ENCODE measurements at regions not wholly inside any gene's neighbourhood (a gene's known extent, or its start where the extent isn't known, plus 50 kb on each side); places are given as distances from the start of the nearest gene placed in this dataset.
"Not testable (repeated sequence)": the region's sequence is repeated elsewhere in the genome, so short reads cannot be mapped to it uniquely, and the experiment has no call there.

- not testable (repeated sequence) for DNase-seq (ENCODE audit: insufficient read length, low spot score); FAIRE-seq
Observed at GRCh38 chr11:67880594-67881196, 123.2 kb downstream of the UNC93B1 start.

DNA sequence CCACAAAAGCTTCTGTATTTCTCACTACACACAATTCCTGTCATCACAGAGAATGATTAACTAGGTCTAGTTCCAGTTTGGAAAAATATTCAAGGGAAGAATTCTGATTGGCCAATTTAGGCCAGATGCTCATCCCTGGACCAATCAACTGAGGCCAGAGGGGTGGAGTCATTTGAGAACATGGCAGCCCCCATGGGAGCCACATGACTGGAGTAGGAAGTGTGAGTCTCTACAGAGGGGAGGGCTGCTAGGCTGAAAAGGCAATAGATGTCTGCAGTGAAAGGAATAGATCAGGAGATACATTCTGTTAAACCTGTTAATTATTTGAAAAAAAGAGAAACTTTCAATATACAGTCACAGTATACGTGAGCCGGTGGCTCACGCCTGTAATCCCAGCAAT, 125.2 kb downstream of the UNC93B1 start:
- not testable (repeated sequence) for FAIRE-seq; DNase-seq (ENCODE audit: insufficient read length, low spot score)

GRCh38 chr11:67877316-67877715, 126.6 kb downstream of the UNC93B1 start:
- not testable (repeated sequence) for FAIRE-seq; DNase-seq (ENCODE audit: insufficient read length, low spot score)

DNA sequence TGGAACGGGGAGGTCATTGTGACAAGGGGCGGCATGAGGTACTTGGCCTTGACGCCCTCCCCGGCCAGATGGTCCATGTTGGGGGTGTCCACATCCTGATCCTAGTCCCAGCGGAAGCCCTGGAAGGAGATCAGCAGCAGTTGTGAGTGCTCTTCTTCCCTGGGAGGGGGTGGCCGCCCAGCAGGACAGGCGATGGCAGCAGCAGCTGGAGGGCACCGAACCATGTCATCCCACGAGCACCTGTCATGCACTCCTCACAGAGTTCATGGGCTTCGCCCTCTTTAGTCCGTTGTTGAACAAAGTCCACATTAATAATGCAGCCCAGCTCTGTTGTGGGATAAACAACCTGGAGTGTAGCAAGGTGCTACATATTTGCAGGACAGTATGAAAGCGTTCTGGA, 130.7 kb downstream of the UNC93B1 start:
- not testable (repeated sequence) for DNase-seq (ENCODE audit: insufficient read length, low spot score); FAIRE-seq

DNA sequence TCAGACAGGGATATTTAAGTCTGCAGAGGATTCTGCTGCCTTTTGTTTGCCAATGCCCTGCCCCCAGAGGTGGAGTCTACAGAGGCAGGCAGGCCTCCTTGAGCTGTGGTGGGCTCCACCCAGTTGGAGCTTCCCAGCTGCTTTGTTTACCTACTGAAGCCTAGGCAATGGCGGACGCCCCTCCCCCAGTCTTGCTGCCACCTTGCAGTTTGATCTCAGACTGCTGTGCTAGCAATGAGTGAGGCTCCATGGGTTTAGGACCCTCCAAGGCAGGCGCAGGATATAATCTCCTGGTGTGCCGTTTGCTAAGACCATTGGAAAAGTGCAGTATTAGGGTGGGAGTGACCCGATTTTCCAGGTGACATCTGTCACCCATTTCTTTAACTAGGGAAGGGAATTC, 132.7 kb downstream of the UNC93B1 start:
- not testable (repeated sequence) for FAIRE-seq

DNA sequence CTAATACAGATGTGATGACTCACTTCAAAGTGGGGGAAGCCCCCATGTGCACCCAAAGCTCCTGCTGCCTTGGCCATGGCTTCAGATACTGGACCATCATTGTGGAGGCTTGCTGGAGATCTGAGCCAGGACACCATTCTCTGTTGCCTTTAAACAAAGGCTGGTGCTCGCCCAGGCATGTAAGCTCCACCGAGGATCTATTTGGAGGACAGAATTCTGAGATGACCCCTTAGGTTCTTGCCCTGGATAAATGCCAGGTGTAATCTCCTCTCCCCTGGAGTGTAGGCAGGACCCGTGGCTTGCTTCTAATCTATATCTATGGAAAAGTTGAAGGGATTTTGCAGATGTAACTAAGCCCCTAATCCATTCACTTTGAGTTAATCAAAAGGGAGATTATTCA, 141.0 kb downstream of the UNC93B1 start:
- DNase-seq (ENCODE audit: insufficient read length, low spot score); FAIRE-seq: not testable (repeated sequence)

More for the DNA sequence above, 132.7 kb downstream of the UNC93B1 start:
- not testable (repeated sequence) for DNase-seq (ENCODE audit: insufficient read length, low spot score)

DNA sequence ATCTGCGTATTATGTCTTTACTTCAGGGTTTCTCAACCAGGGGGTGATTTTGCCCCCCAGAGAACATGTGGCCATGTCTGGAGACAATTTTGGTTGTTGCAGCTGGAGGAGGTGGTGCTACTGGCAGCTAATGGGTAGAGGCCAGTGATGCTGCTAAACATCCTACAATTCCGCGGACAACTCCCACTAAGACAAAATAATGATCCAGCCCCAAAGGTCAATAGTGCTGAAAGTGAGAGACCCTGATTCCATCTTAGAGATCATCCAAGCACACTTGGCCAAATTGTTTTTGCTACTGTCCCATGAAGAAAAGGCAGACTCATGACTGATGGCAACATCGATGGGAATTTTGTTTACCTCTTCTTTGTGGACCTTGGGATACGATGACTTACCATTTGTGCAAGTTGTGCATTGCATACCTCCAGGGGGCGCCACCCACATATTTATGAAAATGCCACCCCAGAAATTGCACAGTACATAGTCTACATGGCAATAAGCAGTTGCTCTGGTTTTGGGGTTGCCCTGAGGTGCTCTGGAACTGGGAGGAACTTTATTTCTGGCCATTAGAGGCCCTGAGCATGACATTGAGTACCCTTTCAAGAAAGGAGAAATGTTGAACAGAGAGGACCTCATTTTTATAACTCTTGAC, 144.3 kb downstream of the UNC93B1 start:
- peak; percentile 24 for TF ChIP-seq CTCF (IDR thresholded peaks at IDR 0.05; ENCODE audit: insufficient read depth, missing control alignments)
- FAIRE-seq; DNase-seq (ENCODE audit: insufficient read length, low spot score): not testable (repeated sequence)

- DNase-seq (ENCODE audit: insufficient read length, low spot score), result not testable (repeated sequence)
Observed at GRCh38 chr11:67850747-67851146, 153.2 kb downstream of the UNC93B1 start.

DNA sequence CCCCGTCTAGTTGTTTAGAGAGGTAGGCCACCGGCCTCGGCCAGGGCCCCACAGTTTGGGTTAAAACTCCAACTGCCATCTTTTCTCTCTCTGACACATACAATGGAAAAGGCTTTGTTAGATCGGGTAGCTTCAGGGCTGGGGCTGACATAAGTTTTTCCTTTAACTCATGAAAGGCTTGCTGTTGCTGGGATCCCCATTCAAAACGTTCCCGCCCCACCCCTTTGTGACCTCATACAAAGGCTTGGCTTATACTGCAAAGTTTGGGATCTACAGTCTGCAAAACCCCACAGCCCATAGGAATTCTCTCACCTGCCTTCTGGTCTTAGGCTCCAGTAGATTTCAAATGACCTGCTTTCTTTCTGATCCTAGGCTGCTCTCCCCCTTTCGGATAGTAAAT, 154.1 kb downstream of the UNC93B1 start:
- DNase-seq (ENCODE audit: insufficient read length, low spot score); FAIRE-seq: not testable (repeated sequence)

More at GRCh38 chr11:67850747-67851146, 153.2 kb downstream of the UNC93B1 start:
- FAIRE-seq, result not testable (repeated sequence)

DNA sequence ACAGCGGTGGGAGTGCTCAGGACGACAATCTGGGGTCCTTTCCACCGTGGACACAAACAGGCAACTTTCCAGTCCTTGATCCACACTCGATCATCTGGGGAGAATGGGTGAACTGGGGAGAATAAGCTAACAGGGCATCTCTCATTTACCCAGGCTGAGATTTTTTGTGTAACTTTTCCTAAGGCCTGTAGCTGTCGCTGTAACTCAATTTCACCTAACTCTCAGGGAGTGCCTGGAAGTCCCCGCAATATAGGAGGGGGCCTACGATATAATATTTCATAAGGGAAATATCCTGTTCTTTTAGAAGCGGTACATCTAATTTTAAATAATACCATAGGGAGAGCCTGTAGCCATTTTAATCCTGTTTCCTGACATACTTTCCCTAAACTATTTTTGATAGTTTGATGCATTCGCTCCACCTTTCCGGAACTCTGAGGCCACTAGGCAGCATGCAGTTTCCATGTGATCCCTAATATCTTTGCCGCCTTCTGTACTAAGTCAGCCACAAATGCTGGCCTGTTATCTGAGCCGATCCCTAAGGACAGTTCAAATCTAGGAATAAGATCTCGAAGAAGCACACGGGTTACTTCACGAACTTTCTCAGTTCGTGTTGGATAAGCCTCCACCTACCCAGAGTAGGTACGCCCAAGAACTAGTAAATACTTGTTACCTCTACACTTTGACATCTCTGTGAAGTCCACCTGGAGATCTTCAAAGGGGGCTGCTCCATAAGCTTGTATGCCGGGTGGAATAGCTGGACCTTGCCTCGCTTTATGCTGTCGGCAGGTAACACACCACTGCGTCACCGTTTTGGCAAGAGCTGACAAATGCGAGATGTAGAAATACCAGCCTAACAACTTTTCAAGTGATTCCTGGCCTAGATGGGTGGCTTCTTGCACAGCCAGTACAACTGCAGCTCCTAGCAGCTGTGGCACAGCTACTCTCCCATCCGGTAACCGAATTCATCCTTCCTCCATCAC, 155.7 kb downstream of the UNC93B1 start:
- DNase-seq (ENCODE audit: insufficient read length, low spot score); FAIRE-seq: not testable (repeated sequence)
- TF ChIP-seq CTCF (IDR thresholded peaks at IDR 0.05; ENCODE audit: insufficient read depth, missing control alignments), result peak; percentile 42

GRCh38 chr11:67846303-67846702, 157.6 kb downstream of the UNC93B1 start:
- DNase-seq (ENCODE audit: insufficient read length, low spot score); FAIRE-seq: not testable (repeated sequence)

GRCh38 chr11:67845296-67845695, 158.6 kb downstream of the UNC93B1 start:
- not testable (repeated sequence) for DNase-seq (ENCODE audit: insufficient read length, low spot score); FAIRE-seq

DNA sequence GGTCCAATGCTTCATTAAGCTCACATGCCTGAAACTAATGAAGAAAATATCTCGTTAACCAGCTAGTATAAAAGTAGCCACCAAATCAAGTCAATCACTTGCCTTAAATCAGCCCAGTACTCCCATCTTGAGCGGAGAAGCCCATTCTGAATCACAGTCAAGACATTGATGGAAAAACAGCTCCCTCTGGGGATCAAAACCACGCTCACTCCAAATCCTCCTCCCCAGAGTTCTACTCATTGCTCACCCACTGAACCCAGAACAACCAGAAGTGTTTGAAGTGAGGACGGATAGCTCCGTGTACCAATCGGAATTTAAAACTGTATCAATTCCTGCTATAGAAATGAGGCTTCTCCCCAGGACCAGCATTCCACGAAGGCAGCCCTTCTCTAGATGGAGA, 163.3 kb downstream of the UNC93B1 start:
- not testable (repeated sequence) for FAIRE-seq; DNase-seq (ENCODE audit: insufficient read length, low spot score)

- not testable (repeated sequence) for DNase-seq (ENCODE audit: insufficient read length, low spot score); FAIRE-seq
Observed at GRCh38 chr11:67830152-67830551, 155.7 kb upstream of the ALDH3B2 start.

DNA sequence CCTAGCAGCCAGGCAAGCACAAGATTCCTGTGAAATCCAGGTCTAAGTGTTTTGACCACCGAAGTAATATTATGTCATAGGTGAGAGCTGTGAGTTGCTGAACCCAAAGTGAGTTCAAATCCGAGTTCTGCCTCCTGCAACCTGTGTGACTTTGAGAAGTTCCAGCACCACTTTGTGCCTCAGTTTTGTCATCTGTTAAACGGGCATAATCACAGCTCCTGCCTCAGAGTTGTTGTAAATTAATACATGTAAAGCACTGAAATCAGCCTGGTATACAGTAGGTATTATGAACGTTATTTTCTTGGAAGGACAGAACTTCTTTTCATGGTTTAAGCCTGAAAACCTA, 152.5 kb upstream of the ALDH3B2 start:
- FAIRE-seq; DNase-seq (ENCODE audit: insufficient read length, low spot score): not testable (repeated sequence)

- FAIRE-seq; DNase-seq (ENCODE audit: insufficient read length, low spot score): not testable (repeated sequence)
Observed at GRCh38 chr11:67826028-67826950, 151.9 kb upstream of the ALDH3B2 start.
